GM12878 (cell line): ENCODE measurements at regions not wholly inside any gene's neighbourhood (a gene's known extent, or its start where the extent isn't known, plus 50 kb on each side); places are given as distances from the start of the nearest gene placed in this dataset.

Experiments used
- ATAC-seq: fragments of 200-7000 bp; cut with Tn5 transposase; 3 replicates; pipeline ENCODE4 v1.9.1; 2020; ENCODE audit warnings: mild to moderate bottlenecking, moderate library complexity
- BruUV-seq: library from RNA; stranded (reverse); fragments of 400-500 nt; replicated peaks from 2 replicates; lab custom pipeline; 2021; lab: Mats Ljungman, UMichigan
- CTCF ChIA-PET: fragments of 300-600 bp; sonication (Branson Sonifier 250); formaldehyde crosslinking; extraction: SDS; loops from one replicate; lab custom pipeline; 2021; ENCODE audit warnings: inconsistent platforms; lab: Yijun Ruan, JAX
- POLR2A ChIA-PET: fragments of 350-600 bp; formaldehyde crosslinking; extraction: SDS; loops from one replicate; lab custom pipeline; 2021; ENCODE audit warnings: inconsistent platforms; lab: Charles Lee
- RAD21 ChIA-PET: fragments of 300-600 bp; sonication (Branson Sonifier 250); formaldehyde crosslinking; loops from one replicate; lab custom pipeline; 2023; ENCODE audit warnings: antibody characterized with exemption; ENCODE audit not compliant: unreplicated experiment; lab: Charles Lee
- SMC1A ChIA-PET: fragments of 300-600 bp; sonication (Branson Sonifier 250); formaldehyde crosslinking; loops from one replicate; lab custom pipeline; 2023; ENCODE audit not compliant: unreplicated experiment, uncharacterized antibody; lab: Charles Lee
- DNase-seq: peaks from one replicate; pipeline ENCODE4 v3.0.0-alpha.2; 2011; ENCODE audit warnings: low read depth, low spot score
- FAIRE-seq: peaks from 3 replicates; lab custom pipeline; 2011; peaks lifted over from hg19 to GRCh38; lab: Jason Lieb, UNC
- H2AFZ ChIP-seq: 2 replicates; pipeline ENCODE4 v1.6.0; 2011; ENCODE audit warnings: low read depth, low read length, control low read depth; ENCODE audit not compliant: control insufficient read depth
- H3K27ac ChIP-seq: 2 replicates; pipeline ENCODE4 v1.5.1; 2011; ENCODE audit warnings: control low read depth; ENCODE audit not compliant: control insufficient read depth, insufficient read depth
- H3K27me3 ChIP-seq, 2 experiments: replicated peaks in 1 of 2; 2 replicates each; pipeline versions ENCODE4 v1.6.0 to v1.6.1; 2011; ENCODE audit warnings: low read length in 1 of 2; ENCODE audit not compliant: control insufficient read depth in 2 of 2, insufficient read depth in 2 of 2
- H3K36me3 ChIP-seq, 2 experiments: 2 replicates each; pipeline ENCODE4 v1.5.1; 2011; ENCODE audit warnings: low read length in 1 of 2; ENCODE audit not compliant: control insufficient read depth in 2 of 2, insufficient read depth in 2 of 2
- H3K4me1 ChIP-seq: 2 replicates; pipeline ENCODE4 v1.6.1; 2011; ENCODE audit warnings: mild to moderate bottlenecking, low read length, moderate library complexity, mixed read lengths; ENCODE audit not compliant: control insufficient read depth, insufficient read depth
- H3K4me2 ChIP-seq: 2 replicates; pipeline ENCODE4 v1.6.0; 2011; ENCODE audit warnings: control low read depth; ENCODE audit not compliant: control insufficient read depth, insufficient read depth
- H3K4me3 ChIP-seq: fragments of 200-600 bp; sonication (generic); 2 replicates; pipeline ENCODE4 v1.5.1; 2016
- H3K79me2 ChIP-seq: 2 replicates; pipeline ENCODE4 v1.6.0; 2011; ENCODE audit warnings: low read length; ENCODE audit not compliant: control insufficient read depth, insufficient read depth
- H3K9ac ChIP-seq: 2 replicates; pipeline ENCODE4 v1.8.0; 2011; ENCODE audit warnings: low read length, control low read depth, mixed read lengths; ENCODE audit not compliant: control insufficient read depth, insufficient read depth
- H3K9me3 ChIP-seq: replicated peaks from 3 replicates; pipeline ENCODE4 v1.5.1; 2011; ENCODE audit warnings: mild to moderate bottlenecking, low read length; ENCODE audit not compliant: control insufficient read depth, insufficient read depth
- H4K20me1 ChIP-seq: 2 replicates; pipeline ENCODE4 v1.6.0; 2011; ENCODE audit not compliant: control insufficient read depth, insufficient read depth
- CBX3 ChIP-seq: fragments of 200-600 bp; sonication (generic); IDR thresholded peaks from 2 replicates; pipeline ENCODE4 v1.6.1; 2016; ENCODE audit warnings: low read depth, borderline replicate concordance
- CREB1 ChIP-seq: IDR thresholded peaks from 2 replicates; pipeline ENCODE4 v1.6.1; 2012; ENCODE audit warnings: low read depth, mild to moderate bottlenecking, inconsistent platforms
- EZH2 ChIP-seq: IDR thresholded peaks from 2 replicates; pipeline ENCODE4 v1.6.1; 2012; ENCODE audit warnings: low read depth, mild to moderate bottlenecking, control low read depth, inconsistent platforms, low read length, borderline replicate concordance; ENCODE audit not compliant: control insufficient read depth
- IRF4 ChIP-seq: IDR thresholded peaks from 2 replicates; pipeline ENCODE4 v1.6.1; 2011; ENCODE audit warnings: low read depth, low read length
- KDM1A ChIP-seq: fragments of 200-600 bp; sonication (generic); IDR thresholded peaks from 2 replicates; pipeline ENCODE4 v1.6.1; 2016; ENCODE audit warnings: borderline replicate concordance
- MTA2 ChIP-seq: fragments of 450-650 bp; IDR thresholded peaks from 2 replicates; pipeline ENCODE4 v1.6.1; 2016; ENCODE audit warnings: low read depth, mild to moderate bottlenecking, moderate library complexity
- NFYB ChIP-seq: IDR thresholded peaks from 2 replicates; pipeline ENCODE4 v1.6.1; 2011; ENCODE audit warnings: low read depth, mild to moderate bottlenecking, low read length, improper control_type of control experiment, moderate library complexity; ENCODE audit not compliant: insufficient read depth
- NR2C1 ChIP-seq: fragments of 450-650 bp; IDR thresholded peaks from 2 replicates; pipeline ENCODE4 v1.6.1; 2017; ENCODE audit warnings: antibody characterized with exemption, mild to moderate bottlenecking, moderate library complexity
- PAX8 ChIP-seq: fragments of 450-650 bp; IDR thresholded peaks from 2 replicates; pipeline ENCODE4 v1.6.1; 2017; ENCODE audit warnings: mild to moderate bottlenecking, moderate library complexity
- RELA ChIP-seq: fragments of 450-650 bp; IDR thresholded peaks from 2 replicates; pipeline ENCODE4 v1.8.0; 2014; ENCODE audit warnings: borderline replicate concordance; ENCODE audit not compliant: partially characterized antibody
- SP1 ChIP-seq: IDR thresholded peaks from one replicate; pipeline ENCODE4 v1.6.1; 2011; ENCODE audit warnings: low read depth, low read length
- ZBTB4 ChIP-seq: fragments of 450-650 bp; formaldehyde crosslinking; IDR thresholded peaks from 2 replicates; pipeline ENCODE4 v1.4.0; 2022; ENCODE audit warnings: mild to moderate bottlenecking, moderate library complexity
- ZNF622 ChIP-seq: fragments of 450-650 bp; IDR thresholded peaks from 2 replicates; pipeline ENCODE4 v1.6.1; 2017; ENCODE audit warnings: mild to moderate bottlenecking, inconsistent platforms
- WGBS: methylation state at CpG from one replicate; pipeline ENCODE4 v1.1.6; 2016; ENCODE audit warnings: low lambda C conversion rate; ENCODE audit not compliant: insufficient replicate concordance, insufficient coverage; ENCODE audit errors: missing lambda C conversion rate; 5-methylcytosine and 5-hydroxymethylcytosine counted together
- in situ Hi-C: fragments of 300-500 bp; cut with MboI; formaldehyde crosslinking; loops from 9 replicates; pipeline ENCODE4 v1.14.3; 2018; ENCODE audit warnings: mixed read lengths
- intact Hi-C: fragments of 100-400 bp; cut with micrococcal nuclease; formaldehyde crosslinking; loops from one replicate; pipeline ENCODE4 v1.14.2; 2022; ENCODE audit not compliant: unreplicated experiment
- TF ChIP-seq, protein P1 (sequence below): IDR thresholded peaks from 2 replicates; pipeline ENCODE4 v1.6.1; 2011; ENCODE audit warnings: borderline replicate concordance, low read depth, mild to moderate bottlenecking, moderate library complexity, mixed read lengths, low read length; ENCODE audit not compliant: insufficient read depth; ENCODE audit errors: extremely low read length
- TF ChIP-seq, protein P2 (sequence below): fragments of 450-650 bp; IDR thresholded peaks from 2 replicates; pipeline ENCODE4 v1.6.1; 2018; ENCODE audit warnings: borderline replicate concordance, mild to moderate bottlenecking; ENCODE audit not compliant: partially characterized antibody
- TF ChIP-seq, protein P3 (sequence below): fragments of 450-650 bp; IDR thresholded peaks from 2 replicates; pipeline ENCODE4 v1.6.1; 2017; ENCODE audit warnings: borderline replicate concordance

DNA sequence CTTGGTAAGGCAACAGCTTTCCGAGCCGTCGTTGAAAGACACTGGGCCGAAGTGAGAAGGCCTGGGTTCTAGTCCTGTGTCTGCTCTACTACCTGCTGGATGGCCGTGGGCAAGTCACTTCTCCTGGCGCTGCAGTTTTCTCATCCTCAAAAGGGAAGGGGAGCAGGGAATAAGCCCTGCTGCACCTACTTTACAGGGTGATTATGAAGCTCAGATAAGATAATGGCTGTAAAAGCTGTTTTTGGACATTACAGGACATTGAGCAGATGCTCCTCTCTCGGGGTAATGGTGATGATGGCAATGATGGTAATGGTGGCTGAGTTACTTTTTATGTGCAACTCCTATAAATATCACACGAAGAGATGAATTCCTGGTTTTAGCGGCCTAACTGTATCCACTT lies 152.6 kb downstream of the FAM43A start:
- DNase-seq (no peak), FAIRE-seq (no peak)
- 69% methylated on average over 9 of the region's 9 CpGs for WGBS
- TF ChIP-seq MTA2 (no peak), PAX8 (no peak), CBX3 (no peak), NFYB (no peak), ZNF622 (no peak), RELA (no peak), CREB1 (no peak), SP1 (no peak), KDM1A (no peak), ZBTB4 (no peak), EZH2 (no peak), NR2C1 (no peak), IRF4 (no peak)
- TF ChIP-seq, protein P1, sequence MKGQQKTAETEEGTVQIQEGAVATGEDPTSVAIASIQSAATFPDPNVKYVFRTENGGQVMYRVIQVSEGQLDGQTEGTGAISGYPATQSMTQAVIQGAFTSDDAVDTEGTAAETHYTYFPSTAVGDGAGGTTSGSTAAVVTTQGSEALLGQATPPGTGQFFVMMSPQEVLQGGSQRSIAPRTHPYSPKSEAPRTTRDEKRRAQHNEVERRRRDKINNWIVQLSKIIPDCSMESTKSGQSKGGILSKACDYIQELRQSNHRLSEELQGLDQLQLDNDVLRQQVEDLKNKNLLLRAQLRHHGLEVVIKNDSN = no peak
- TF ChIP-seq, protein P2, sequence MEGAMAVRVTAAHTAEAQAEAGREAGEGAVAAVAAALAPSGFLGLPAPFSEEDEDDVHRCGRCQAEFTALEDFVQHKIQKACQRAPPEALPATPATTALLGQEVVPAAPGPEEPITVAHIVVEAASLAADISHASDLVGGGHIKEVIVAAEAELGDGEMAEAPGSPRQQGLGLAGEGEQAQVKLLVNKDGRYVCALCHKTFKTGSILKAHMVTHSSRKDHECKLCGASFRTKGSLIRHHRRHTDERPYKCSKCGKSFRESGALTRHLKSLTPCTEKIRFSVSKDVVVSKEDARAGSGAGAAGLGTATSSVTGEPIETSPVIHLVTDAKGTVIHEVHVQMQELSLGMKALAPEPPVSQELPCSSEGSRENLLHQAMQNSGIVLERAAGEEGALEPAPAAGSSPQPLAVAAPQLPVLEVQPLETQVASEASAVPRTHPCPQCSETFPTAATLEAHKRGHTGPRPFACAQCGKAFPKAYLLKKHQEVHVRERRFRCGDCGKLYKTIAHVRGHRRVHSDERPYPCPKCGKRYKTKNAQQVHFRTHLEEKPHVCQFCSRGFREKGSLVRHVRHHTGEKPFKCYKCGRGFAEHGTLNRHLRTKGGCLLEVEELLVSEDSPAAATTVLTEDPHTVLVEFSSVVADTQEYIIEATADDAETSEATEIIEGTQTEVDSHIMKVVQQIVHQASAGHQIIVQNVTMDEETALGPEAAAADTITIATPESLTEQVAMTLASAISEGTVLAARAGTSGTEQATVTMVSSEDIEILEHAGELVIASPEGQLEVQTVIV = no peak
- TF ChIP-seq, protein P3, sequence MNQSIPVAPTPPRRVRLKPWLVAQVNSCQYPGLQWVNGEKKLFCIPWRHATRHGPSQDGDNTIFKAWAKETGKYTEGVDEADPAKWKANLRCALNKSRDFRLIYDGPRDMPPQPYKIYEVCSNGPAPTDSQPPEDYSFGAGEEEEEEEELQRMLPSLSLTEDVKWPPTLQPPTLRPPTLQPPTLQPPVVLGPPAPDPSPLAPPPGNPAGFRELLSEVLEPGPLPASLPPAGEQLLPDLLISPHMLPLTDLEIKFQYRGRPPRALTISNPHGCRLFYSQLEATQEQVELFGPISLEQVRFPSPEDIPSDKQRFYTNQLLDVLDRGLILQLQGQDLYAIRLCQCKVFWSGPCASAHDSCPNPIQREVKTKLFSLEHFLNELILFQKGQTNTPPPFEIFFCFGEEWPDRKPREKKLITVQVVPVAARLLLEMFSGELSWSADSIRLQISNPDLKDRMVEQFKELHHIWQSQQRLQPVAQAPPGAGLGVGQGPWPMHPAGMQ = no peak

More for the DNA sequence above, 152.6 kb downstream of the FAM43A start:
- ChIA-PET POLR2A (no interaction called here), SMC1A (no interaction called here), CTCF (interaction anchor here (0.6 kb wide), 1 partner anchor 127 kb away, joined by 3 read pairs; no protein-coding TSS in a partner anchor), RAD21 (no interaction called here)
- Histone ChIP-seq H4K20me1 (no peaks in the 10 kb centered on the region), H3K79me2 (no peaks in the 10 kb centered on the region), H3K4me1 (no peaks in the 10 kb centered on the region), H3K4me2 (no peak overlapping the region), H3K27me3 (peaks cover 0 to 2% of the 10 kb centered on the region in 2 experiments; a peak in 1 of 4 replicates), H3K9ac (no peak overlapping the region), H3K9me3 (no peaks in the 10 kb centered on the region), H3K4me3 (no peak overlapping the region), H3K27ac (no peak overlapping the region), H2AFZ (no peak overlapping the region), H3K36me3 (no peaks in the 10 kb centered on the region)
- BruUV-seq = no TSS peak
- intact Hi-C loops = no loop called here
- ATAC-seq = no peak
- in situ Hi-C loops = no loop called here
